ENCODE measurements at regions not wholly inside any gene's neighbourhood (a gene's known extent, or its start where the extent isn't known, plus 50 kb on each side); places are given as distances from the start of the nearest gene placed in this dataset.

GRCh38 chr2:194095359-194095758 is 1561.7 kb upstream of the SLC39A10 start:
- DNase-seq (no peak), ATAC-seq (ENCODE audit: low FRiP score) (no peak)
- H3K4me1 ChIP-seq (ENCODE audit: control insufficient read depth in 1 of 2, insufficient read depth in 2 of 2, low read length in 2 of 2), result no peaks in the 10 kb centered on the region
- WGBS, 2 donors, result 51 to 63% methylated on average over 1 of the region's 1 CpG
- no peak overlapping the region for H3K27ac ChIP-seq (ENCODE audit: low read depth in 1 of 2, low read length in 2 of 2)
- H3K9me3 ChIP-seq (ENCODE audit: control insufficient read depth, low read length), result no peaks in the 10 kb centered on the region
- no peak overlapping the region for H3K4me3 ChIP-seq (ENCODE audit: low read length in 2 of 2)
- H3K27me3 ChIP-seq (ENCODE audit: control insufficient read depth in 1 of 2, insufficient read depth in 2 of 2, low read length in 1 of 2), result no peaks in the 10 kb centered on the region
- intact Hi-C loops (cut with DNase I), result no loop called here
- H3K36me3 ChIP-seq (ENCODE audit: control insufficient read depth in 1 of 2, insufficient read depth in 2 of 2, low read length in 1 of 2), result no peaks in the 10 kb centered on the region

GRCh38 chr2:194090251-194090905 is 1566.6 kb upstream of the SLC39A10 start:
- H3K9me3 ChIP-seq (ENCODE audit: control insufficient read depth, low read length), result no peaks in the 10 kb centered on the region
- H3K27ac ChIP-seq (ENCODE audit: low read depth in 1 of 2, low read length in 2 of 2), result no peak overlapping the region
- DNase-seq, result peak in 1 of 2 donors; percentile 62
- no peaks in the 10 kb centered on the region for H3K4me1 ChIP-seq (ENCODE audit: control insufficient read depth in 1 of 2, insufficient read depth in 2 of 2, low read length in 2 of 2)
- intact Hi-C loops (cut with DNase I), result no loop called here
- H3K27me3 ChIP-seq (ENCODE audit: control insufficient read depth in 1 of 2, insufficient read depth in 2 of 2, low read length in 1 of 2), result no peaks in the 10 kb centered on the region
- H3K4me3 ChIP-seq (ENCODE audit: low read length in 2 of 2), result no peak overlapping the region
- H3K36me3 ChIP-seq (ENCODE audit: control insufficient read depth in 1 of 2, insufficient read depth in 2 of 2, low read length in 1 of 2), result no peaks in the 10 kb centered on the region
- WGBS, 2 donors, result 90 to 93% methylated on average over 32 of the region's 32 CpGs
- ATAC-seq (ENCODE audit: low FRiP score), result peak; percentile 50

GRCh38 chr2:194087089-194087958 is 1569.7 kb upstream of the SLC39A10 start:
- Histone ChIP-seq H3K4me1 (ENCODE audit: control insufficient read depth in 1 of 2, insufficient read depth in 2 of 2, low read length in 2 of 2) (no peaks in the 10 kb centered on the region), H3K4me3 (ENCODE audit: low read length in 2 of 2) (no peak overlapping the region), H3K27ac (ENCODE audit: low read depth in 1 of 2, low read length in 2 of 2) (no peak overlapping the region), H3K27me3 (ENCODE audit: control insufficient read depth in 1 of 2, insufficient read depth in 2 of 2, low read length in 1 of 2) (no peaks in the 10 kb centered on the region), H3K9me3 (ENCODE audit: control insufficient read depth, low read length) (no peaks in the 10 kb centered on the region), H3K36me3 (ENCODE audit: control insufficient read depth in 1 of 2, insufficient read depth in 2 of 2, low read length in 1 of 2) (no peaks in the 10 kb centered on the region)
- ATAC-seq (ENCODE audit: low FRiP score) (no peak), DNase-seq (no peak)
- 44 to 46% methylated on average over 2 of the region's 2 CpGs for WGBS, 2 donors
- intact Hi-C loops (cut with DNase I), result no loop called here

DNA sequence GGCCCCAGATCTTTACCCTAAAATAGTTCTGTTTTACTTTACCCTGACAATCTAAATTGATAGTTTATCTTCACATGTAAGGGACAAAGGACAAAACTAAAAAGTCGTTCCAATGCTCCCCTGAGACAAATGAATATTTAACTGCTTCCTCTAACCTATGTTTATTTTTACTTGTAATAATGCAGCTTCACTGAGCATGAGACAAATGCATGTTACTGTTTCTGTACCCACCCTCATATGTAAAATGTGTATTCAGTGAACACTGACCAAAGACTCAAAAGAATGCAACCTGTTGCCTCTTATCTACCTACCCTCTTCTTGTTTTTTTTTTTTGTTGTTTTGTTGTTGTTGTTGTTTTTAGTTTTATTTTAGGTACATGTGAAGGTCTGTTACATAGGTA is 1570.9 kb upstream of the SLC39A10 start:
- ATAC-seq (ENCODE audit: low FRiP score), result no peak
- DNase-seq, result no peak
- Histone ChIP-seq H3K4me3 (ENCODE audit: low read length in 2 of 2) (no peak overlapping the region), H3K9me3 (ENCODE audit: control insufficient read depth, low read length) (no peaks in the 10 kb centered on the region), H3K27me3 (ENCODE audit: control insufficient read depth in 1 of 2, insufficient read depth in 2 of 2, low read length in 1 of 2) (no peaks in the 10 kb centered on the region), H3K36me3 (ENCODE audit: control insufficient read depth in 1 of 2, insufficient read depth in 2 of 2, low read length in 1 of 2) (no peaks in the 10 kb centered on the region), H3K4me1 (ENCODE audit: control insufficient read depth in 1 of 2, insufficient read depth in 2 of 2, low read length in 2 of 2) (no peaks in the 10 kb centered on the region), H3K27ac (ENCODE audit: low read depth in 1 of 2, low read length in 2 of 2) (no peak overlapping the region)
- intact Hi-C loops (cut with DNase I), result no loop called here
- 4 to 9% methylated on average over 1 of the region's 1 CpG for WGBS, 2 donors

DNA sequence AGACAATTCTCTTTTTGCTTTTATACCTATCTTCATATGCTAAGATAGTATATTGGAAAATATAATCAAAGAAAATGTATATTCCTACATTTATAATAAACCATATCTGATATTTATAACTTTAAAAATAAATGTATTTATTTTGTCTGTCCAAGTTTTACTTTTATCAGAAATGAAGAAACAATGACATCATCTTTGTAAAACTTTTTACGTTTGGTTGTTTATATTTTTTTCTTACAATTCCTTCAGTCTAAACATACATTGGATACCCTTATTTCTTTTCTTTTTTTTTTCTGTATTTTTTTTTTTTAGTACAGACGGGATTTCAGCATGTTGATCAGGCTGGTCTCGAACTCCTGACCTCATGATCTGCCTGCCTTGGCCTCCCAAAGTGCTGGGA is 1577.0 kb upstream of the SLC39A10 start:
- ATAC-seq (ENCODE audit: low FRiP score) (no peak), DNase-seq (no peak)
- WGBS, 2 donors, result 62% methylated on average over 3 of the region's 3 CpGs
- H3K4me3 ChIP-seq (ENCODE audit: low read length in 2 of 2), result no peak overlapping the region
- H3K27ac ChIP-seq (ENCODE audit: low read depth in 1 of 2, low read length in 2 of 2), result no peak overlapping the region
- no peaks in the 10 kb centered on the region for H3K9me3 ChIP-seq (ENCODE audit: control insufficient read depth, low read length)
- no peaks in the 10 kb centered on the region for H3K36me3 ChIP-seq (ENCODE audit: control insufficient read depth in 1 of 2, insufficient read depth in 2 of 2, low read length in 1 of 2)
- H3K27me3 ChIP-seq (ENCODE audit: control insufficient read depth in 1 of 2, insufficient read depth in 2 of 2, low read length in 1 of 2), result no peaks in the 10 kb centered on the region
- H3K4me1 ChIP-seq (ENCODE audit: control insufficient read depth in 1 of 2, insufficient read depth in 2 of 2, low read length in 2 of 2), result no peaks in the 10 kb centered on the region
- intact Hi-C loops (cut with DNase I), result no loop called here

DNA sequence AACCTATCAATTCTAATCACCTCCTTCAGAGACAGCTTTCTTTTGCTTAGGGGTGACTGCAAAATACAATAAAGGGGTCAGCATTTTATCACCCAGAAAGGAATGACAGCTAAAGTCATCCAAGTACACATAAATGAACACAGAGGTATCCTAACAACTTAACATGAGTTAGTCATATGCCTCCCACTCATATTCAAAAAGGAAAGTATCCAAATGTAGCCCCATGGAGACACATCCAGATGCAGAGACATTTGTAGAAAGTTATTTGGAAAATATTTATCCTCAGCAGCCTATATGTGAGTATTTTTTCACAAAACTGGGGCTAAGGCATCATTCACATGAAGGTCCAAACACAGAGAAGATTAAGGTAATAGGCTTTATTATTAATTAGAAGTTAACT is 1579.7 kb upstream of the SLC39A10 start:
- no peak overlapping the region for H3K4me3 ChIP-seq (ENCODE audit: low read length in 2 of 2)
- H3K4me1 ChIP-seq (ENCODE audit: control insufficient read depth in 1 of 2, insufficient read depth in 2 of 2, low read length in 2 of 2), result no peaks in the 10 kb centered on the region
- no peak overlapping the region for H3K27ac ChIP-seq (ENCODE audit: low read depth in 1 of 2, low read length in 2 of 2)
- H3K27me3 ChIP-seq (ENCODE audit: control insufficient read depth in 1 of 2, insufficient read depth in 2 of 2, low read length in 1 of 2), result no peaks in the 10 kb centered on the region
- no peaks in the 10 kb centered on the region for H3K36me3 ChIP-seq (ENCODE audit: control insufficient read depth in 1 of 2, insufficient read depth in 2 of 2, low read length in 1 of 2)
- no peak for ATAC-seq (ENCODE audit: low FRiP score)
- intact Hi-C loops (cut with DNase I), result no loop called here
- no peaks in the 10 kb centered on the region for H3K9me3 ChIP-seq (ENCODE audit: control insufficient read depth, low read length)
- no peak for DNase-seq

DNA sequence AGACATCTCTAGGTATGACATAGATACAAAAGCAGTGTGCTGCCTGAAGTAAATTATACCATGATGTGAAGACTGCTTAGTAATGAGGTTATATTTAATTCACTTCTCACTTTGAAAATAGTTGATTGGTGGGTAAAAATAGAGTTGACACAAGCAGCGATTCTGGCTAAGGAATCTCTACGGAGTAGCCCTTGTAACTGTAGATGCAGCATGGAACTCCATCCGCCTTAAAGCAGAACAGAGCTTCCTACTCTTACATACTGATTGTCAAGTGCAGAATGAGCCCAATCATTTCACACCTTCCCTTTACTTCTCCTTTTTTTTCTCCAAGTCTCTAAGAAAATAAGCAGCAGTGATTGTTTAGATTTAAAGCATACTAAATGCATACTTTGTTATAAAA is 1594.6 kb upstream of the SLC39A10 start:
- Histone ChIP-seq H3K27me3 (ENCODE audit: control insufficient read depth in 1 of 2, insufficient read depth in 2 of 2, low read length in 1 of 2) (peaks cover 0 to 1% of the 10 kb centered on the region in 2 donors), H3K4me3 (ENCODE audit: low read length in 2 of 2) (no peak overlapping the region), H3K4me1 (ENCODE audit: control insufficient read depth in 1 of 2, insufficient read depth in 2 of 2, low read length in 2 of 2) (no peaks in the 10 kb centered on the region), H3K27ac (ENCODE audit: low read depth in 1 of 2, low read length in 2 of 2) (no peak overlapping the region), H3K36me3 (ENCODE audit: control insufficient read depth in 1 of 2, insufficient read depth in 2 of 2, low read length in 1 of 2) (no peaks in the 10 kb centered on the region), H3K9me3 (ENCODE audit: control insufficient read depth, low read length) (peaks cover 1% of the 10 kb centered on the region)
- ATAC-seq (ENCODE audit: low FRiP score) (no peak), DNase-seq (no peak)
- 47 to 56% methylated on average over 3 of the region's 3 CpGs for WGBS, 2 donors
- intact Hi-C loops (cut with DNase I), result no loop called here

DNA sequence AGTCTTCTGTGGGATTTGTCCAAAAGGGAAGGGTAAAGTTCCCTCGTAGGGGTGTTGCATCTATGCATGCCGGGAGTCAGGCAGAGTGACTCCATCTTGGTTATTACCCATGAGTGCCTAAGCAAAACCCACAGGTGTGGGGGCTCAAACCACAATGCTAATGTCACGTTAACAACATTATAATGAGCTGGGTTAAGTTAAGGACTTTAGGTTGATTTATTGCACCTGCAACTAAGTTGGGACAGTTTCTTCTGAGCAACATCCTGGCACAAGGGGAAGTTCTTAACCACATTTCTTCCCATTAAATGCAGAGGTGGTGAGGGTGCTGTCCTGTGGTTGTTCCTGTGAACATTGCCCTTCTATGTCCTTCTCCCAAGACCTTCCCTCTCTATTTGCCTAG is 1596.8 kb upstream of the SLC39A10 start:
- no peaks in the 10 kb centered on the region for H3K36me3 ChIP-seq (ENCODE audit: control insufficient read depth in 1 of 2, insufficient read depth in 2 of 2, low read length in 1 of 2)
- WGBS, 2 donors, result 77 to 78% methylated on average over 3 of the region's 3 CpGs
- H3K4me3 ChIP-seq (ENCODE audit: low read length in 2 of 2), result no peak overlapping the region
- H3K4me1 ChIP-seq (ENCODE audit: control insufficient read depth in 1 of 2, insufficient read depth in 2 of 2, low read length in 2 of 2), result no peaks in the 10 kb centered on the region
- DNase-seq, result no peak
- peaks cover 1% of the 10 kb centered on the region for H3K9me3 ChIP-seq (ENCODE audit: control insufficient read depth, low read length)
- intact Hi-C loops (cut with DNase I), result no loop called here
- peaks cover 0 to 1% of the 10 kb centered on the region in 2 donors for H3K27me3 ChIP-seq (ENCODE audit: control insufficient read depth in 1 of 2, insufficient read depth in 2 of 2, low read length in 1 of 2)
- H3K27ac ChIP-seq (ENCODE audit: low read depth in 1 of 2, low read length in 2 of 2), result no peak overlapping the region
- no peak for ATAC-seq (ENCODE audit: low FRiP score)

DNA sequence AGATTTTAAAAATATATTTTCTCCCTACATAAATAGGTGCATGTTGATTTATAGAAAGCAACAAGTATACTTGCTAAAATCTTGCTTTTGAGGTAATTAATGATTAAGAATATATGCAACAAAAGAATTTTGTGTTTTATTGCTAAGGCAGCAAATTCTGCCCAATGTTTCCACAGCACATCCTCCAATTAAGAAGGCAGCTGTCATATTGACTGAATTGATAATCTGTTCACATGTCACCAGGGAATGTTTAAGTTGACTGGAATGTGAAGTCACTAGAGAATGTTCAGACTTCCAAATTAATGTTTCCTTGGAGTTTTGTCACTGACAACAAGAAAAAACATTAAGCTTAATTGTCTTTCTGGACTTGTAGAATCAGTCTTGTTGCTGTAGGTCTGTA is 1602.7 kb upstream of the SLC39A10 start:
- intact Hi-C loops (cut with DNase I), result no loop called here
- H3K27ac ChIP-seq (ENCODE audit: low read depth in 1 of 2, low read length in 2 of 2), result no peak overlapping the region
- ATAC-seq (ENCODE audit: low FRiP score), result no peak

More for the DNA sequence above, 1602.7 kb upstream of the SLC39A10 start:
- Histone ChIP-seq H3K4me3 (ENCODE audit: low read length in 2 of 2) (no peak overlapping the region), H3K4me1 (ENCODE audit: control insufficient read depth in 1 of 2, insufficient read depth in 2 of 2, low read length in 2 of 2) (no peaks in the 10 kb centered on the region), H3K36me3 (ENCODE audit: control insufficient read depth in 1 of 2, insufficient read depth in 2 of 2, low read length in 1 of 2) (no peaks in the 10 kb centered on the region), H3K9me3 (ENCODE audit: control insufficient read depth, low read length) (no peaks in the 10 kb centered on the region), H3K27me3 (ENCODE audit: control insufficient read depth in 1 of 2, insufficient read depth in 2 of 2, low read length in 1 of 2) (no peaks in the 10 kb centered on the region)
- DNase-seq, result no peak

Measured in aorta (tissue), 5 donors.